Aorta (tissue), 5 donors: ENCODE measurements at regions not wholly inside any gene's neighbourhood (a gene's known extent, or its start where the extent isn't known, plus 50 kb on each side); places are given as distances from the start of the nearest gene placed in this dataset.

ENCODE experiments used
- ATAC-seq: fragments of 200-7000 bp; cut with Tn5 transposase; one replicate; pipeline ENCODE4 v1.9.1; 2022; ENCODE audit warnings: moderate library complexity; ENCODE audit not compliant: low FRiP score
- DNase-seq, 2 donors: peaks; one replicate each; pipeline ENCODE4 v3.0.0-alpha.2; 2020
- H3K27ac ChIP-seq, 2 donors: one replicate each; pipeline ENCODE4 v1.5.1; 2013; ENCODE audit warnings: low read length in 2 of 2, mild to moderate bottlenecking in 2 of 2, moderate library complexity in 2 of 2, control low read depth in 1 of 2, inconsistent platforms in 1 of 2, low read depth in 1 of 2
- H3K27me3 ChIP-seq, 2 donors: one replicate each; pipeline ENCODE4 v1.6.1; 2013; ENCODE audit warnings: control low read depth in 1 of 2, low read length in 1 of 2, mild to moderate bottlenecking in 1 of 2, moderate library complexity in 1 of 2; ENCODE audit not compliant: insufficient read depth in 2 of 2, control insufficient read depth in 1 of 2
- H3K36me3 ChIP-seq, 2 donors: one replicate each; pipeline ENCODE4 v1.6.1; 2013; ENCODE audit warnings: control low read depth in 1 of 2, low read length in 1 of 2, mild to moderate bottlenecking in 1 of 2; ENCODE audit not compliant: insufficient read depth in 2 of 2, control insufficient read depth in 1 of 2
- H3K4me1 ChIP-seq, 2 donors: one replicate each; pipeline ENCODE4 v1.6.1; 2013; ENCODE audit warnings: low read length in 2 of 2, control low read depth in 1 of 2, mild to moderate bottlenecking in 1 of 2, moderate library complexity in 1 of 2; ENCODE audit not compliant: insufficient read depth in 2 of 2, control insufficient read depth in 1 of 2
- H3K4me3 ChIP-seq, 2 donors: one replicate each; pipeline ENCODE4 v1.5.1; 2013; ENCODE audit warnings: low read length in 2 of 2, control low read depth in 1 of 2, mild to moderate bottlenecking in 1 of 2
- H3K9me3 ChIP-seq: one replicate; pipeline ENCODE4 v1.6.1; 2013; ENCODE audit warnings: mild to moderate bottlenecking, low read length; ENCODE audit not compliant: control insufficient read depth
- WGBS, 2 donors: extraction: QIAGEN DNeasy Blood & Tissue Kit; methylation state at CpG; one replicate each; pipeline ENCODE4 v1.1.7; 2013; 5-methylcytosine and 5-hydroxymethylcytosine counted together
- intact Hi-C, 2 donors: fragments of 100-400 bp; cut with DNase I; formaldehyde crosslinking; loops; one replicate each; pipeline versions ENCODE4 v1.14.2 to v1.15.0; 2022
- donor health status: healthy with polysubstance abuse.
- donor health status: Bipolar disorder and iron deficiency.
- donor health status: DM: no; HTN: no; CAD: no.
- donor health status: DM: no; HTN: no; CAD: no.
- donor health status: DM: yes; HTN: yes; CAD: no.

- H3K27ac ChIP-seq: no peak overlapping the region
- no peaks in the 10 kb centered on the region for H3K36me3 ChIP-seq
- peaks cover 0 to 2% of the 10 kb centered on the region in 2 donors for H3K27me3 ChIP-seq
- ATAC-seq (no peak), DNase-seq (no peak)
- 89 to 91% methylated on average over 4 of the region's 4 CpGs for WGBS, 2 donors
- H3K4me1 ChIP-seq: no peaks in the 10 kb centered on the region
- H3K4me3 ChIP-seq: no peak overlapping the region
- no peaks in the 10 kb centered on the region for H3K9me3 ChIP-seq
- intact Hi-C loops: no loop called here
Observed at GRCh38 chr2:176445956-176446355, 176.7 kb downstream of the MTX2 start.

DNA sequence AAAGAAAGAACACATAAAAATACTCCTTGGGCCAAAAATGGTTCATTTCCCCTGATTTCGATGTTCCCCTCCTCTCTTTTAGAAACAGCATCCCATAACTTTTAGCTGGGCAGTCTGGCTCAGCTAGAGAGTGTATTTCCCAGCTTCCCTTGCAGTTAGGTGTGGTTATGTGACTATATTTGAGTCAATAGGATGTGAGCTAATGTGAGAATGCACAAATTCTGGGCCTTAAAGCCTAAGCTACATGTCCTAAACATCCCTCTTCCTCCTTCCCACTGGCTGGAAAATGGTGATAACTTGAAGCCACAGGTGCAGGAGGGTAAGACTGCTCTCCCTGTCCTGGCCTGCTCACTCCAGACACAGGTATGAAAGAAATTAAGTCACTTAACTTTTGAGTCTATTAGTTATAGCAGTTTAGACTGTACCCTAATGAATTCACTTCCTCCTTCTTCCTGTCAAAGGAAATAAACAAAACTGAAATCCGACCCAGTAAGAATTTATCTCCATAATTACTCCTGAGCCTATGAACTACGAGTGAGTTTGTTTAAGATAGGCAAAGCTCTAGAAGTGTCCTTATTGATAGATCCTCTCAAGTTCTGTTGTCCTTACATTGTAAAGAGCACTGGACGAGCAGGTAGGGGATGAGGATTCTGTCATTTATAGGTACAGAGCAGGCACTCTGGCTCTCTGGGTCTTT lies 177.6 kb downstream of the MTX2 start:
- H3K27me3 ChIP-seq: peaks cover 0 to 2% of the 10 kb centered on the region in 2 donors
- H3K36me3 ChIP-seq: no peaks in the 10 kb centered on the region
- H3K27ac ChIP-seq: no peak overlapping the region
- 79 to 87% methylated on average over 4 of the region's 4 CpGs for WGBS, 2 donors
- no peak for DNase-seq
- intact Hi-C loops: no loop called here
- H3K9me3 ChIP-seq: no peaks in the 10 kb centered on the region
- no peaks in the 10 kb centered on the region for H3K4me1 ChIP-seq
- no peak for ATAC-seq
- no peak overlapping the region for H3K4me3 ChIP-seq

GRCh38 chr2:176447616-176448015 lies 178.4 kb downstream of the MTX2 start:
- Histone ChIP-seq H3K36me3 (no peaks in the 10 kb centered on the region), H3K4me1 (no peaks in the 10 kb centered on the region), H3K27me3 (peaks cover 0 to 2% of the 10 kb centered on the region in 2 donors), H3K27ac (no peak overlapping the region), H3K9me3 (no peaks in the 10 kb centered on the region), H3K4me3 (no peak overlapping the region)
- ATAC-seq: no peak
- WGBS, 2 donors: 96% methylated on average over 1 of the region's 1 CpG
- intact Hi-C loops: no loop called here
- no peak for DNase-seq

- intact Hi-C loops: loop anchor here in 1 of 2 donors (10.0 kb wide), 1 partner anchor 175 kb away; no protein-coding TSS in a partner anchor
- DNase-seq (no peak), ATAC-seq (no peak)
- no peaks in the 10 kb centered on the region for H3K36me3 ChIP-seq
- 75 to 82% methylated on average over 3 of the region's 3 CpGs for WGBS, 2 donors
- H3K4me3 ChIP-seq: no peak overlapping the region
- H3K4me1 ChIP-seq: no peaks in the 10 kb centered on the region
- no peaks in the 10 kb centered on the region for H3K9me3 ChIP-seq
- no peak overlapping the region for H3K27ac ChIP-seq
- peaks cover 0 to 2% of the 10 kb centered on the region in 2 donors for H3K27me3 ChIP-seq
Observed at GRCh38 chr2:176449852-176450251, 180.6 kb downstream of the MTX2 start.

GRCh38 chr2:176453784-176454183 lies 184.5 kb downstream of the MTX2 start:
- Histone ChIP-seq H3K36me3 (no peaks in the 10 kb centered on the region), H3K27ac (no peak overlapping the region), H3K4me1 (no peaks in the 10 kb centered on the region), H3K27me3 (no peaks in the 10 kb centered on the region), H3K4me3 (no peak overlapping the region), H3K9me3 (no peaks in the 10 kb centered on the region)
- no peak for ATAC-seq
- WGBS, 2 donors: 93 to 96% methylated on average over 2 of the region's 2 CpGs
- intact Hi-C loops: loop anchor here in 1 of 2 donors (2.0 to 10.0 kb wide), 2 partner anchors 179 to 313 kb away; no protein-coding TSS in a partner anchor
- no peak for DNase-seq

GRCh38 chr2:176454893-176455815 lies 185.9 kb downstream of the MTX2 start:
- H3K36me3 ChIP-seq: no peaks in the 10 kb centered on the region
- H3K9me3 ChIP-seq: no peaks in the 10 kb centered on the region
- peak; percentile 85 to 95 for DNase-seq
- intact Hi-C loops: loop anchor here (5.0 to 10.0 kb wide), 5 partner anchors 97 to 188 kb away; partner anchors contain the start of gene MTX2 (in 1 of the 2)
- H3K27me3 ChIP-seq: no peaks in the 10 kb centered on the region
- WGBS, 2 donors: 12 to 17% methylated on average over 11 of the region's 11 CpGs
- H3K27ac ChIP-seq: no peak overlapping the region
- no peaks in the 10 kb centered on the region for H3K4me1 ChIP-seq
- ATAC-seq: peak; percentile 91
- H3K4me3 ChIP-seq: no peak overlapping the region

GRCh38 chr2:176455816-176456291 lies 186.6 kb downstream of the MTX2 start:
- no peak overlapping the region for H3K27ac ChIP-seq
- H3K9me3 ChIP-seq: no peaks in the 10 kb centered on the region
- WGBS, 2 donors: 68 to 77% methylated on average over 3 of the region's 3 CpGs
- DNase-seq (peak in 1 of 2 donors; percentile 41), ATAC-seq (peak; percentile 64)
- H3K36me3 ChIP-seq: no peaks in the 10 kb centered on the region
- intact Hi-C loops: loop anchor here (2.0 to 10.0 kb wide), 6 partner anchors 96 to 315 kb away; partner anchors contain the start of gene MTX2 (in 1 of the 2)
- H3K4me3 ChIP-seq: no peak overlapping the region
- H3K4me1 ChIP-seq: no peaks in the 10 kb centered on the region
- no peaks in the 10 kb centered on the region for H3K27me3 ChIP-seq

- WGBS, 2 donors: 69 to 80% methylated on average over 1 of the region's 1 CpG
- DNase-seq: no peak
- Histone ChIP-seq H3K4me1 (no peaks in the 10 kb centered on the region), H3K9me3 (no peaks in the 10 kb centered on the region), H3K27ac (no peak overlapping the region), H3K4me3 (no peak overlapping the region), H3K27me3 (no peaks in the 10 kb centered on the region), H3K36me3 (no peaks in the 10 kb centered on the region)
- intact Hi-C loops: loop anchor here (2.0 to 10.0 kb wide), 6 partner anchors 95 to 317 kb away; partner anchors contain the start of gene MTX2 (in 1 of the 2)
- no peak for ATAC-seq
Observed at GRCh38 chr2:176457481-176457880, 188.2 kb downstream of the MTX2 start.
